NCI-H526 (cell line): ENCODE measurements at regions not wholly inside any gene's neighbourhood (a gene's known extent, or its start where the extent isn't known, plus 50 kb on each side); places are given as distances from the start of the nearest gene placed in this dataset.
"Not testable (repeated sequence)": the region's sequence is repeated elsewhere in the genome, so short reads cannot be mapped to it uniquely, and the experiment has no call there.

ENCODE experiments used
- DNase-seq, 2 experiments: peaks; one replicate each; lab custom pipeline; 2025; lab: John Stamatoyannopoulos, UW

DNA sequence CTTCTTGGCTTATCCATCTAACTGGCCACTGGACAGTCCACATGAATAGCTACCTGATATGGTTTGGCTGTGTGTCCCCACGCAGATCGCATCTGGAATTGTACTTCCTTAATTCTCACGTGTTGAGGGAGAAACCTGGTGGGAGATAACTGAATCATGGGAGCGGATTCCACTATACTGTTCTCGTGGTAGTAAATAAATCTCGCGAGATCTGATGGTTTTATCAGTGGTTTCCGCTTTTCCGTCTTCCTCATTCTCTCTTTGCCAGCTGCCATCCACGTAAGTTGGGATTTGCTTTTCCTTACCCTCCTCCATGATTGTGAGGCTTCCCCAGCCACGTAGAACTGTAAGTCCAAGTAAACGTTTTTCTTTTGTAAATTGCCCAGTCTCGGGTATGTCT lies 1496.4 kb downstream of the KHDRBS2 start:
- not testable (repeated sequence) for DNase-seq

DNA sequence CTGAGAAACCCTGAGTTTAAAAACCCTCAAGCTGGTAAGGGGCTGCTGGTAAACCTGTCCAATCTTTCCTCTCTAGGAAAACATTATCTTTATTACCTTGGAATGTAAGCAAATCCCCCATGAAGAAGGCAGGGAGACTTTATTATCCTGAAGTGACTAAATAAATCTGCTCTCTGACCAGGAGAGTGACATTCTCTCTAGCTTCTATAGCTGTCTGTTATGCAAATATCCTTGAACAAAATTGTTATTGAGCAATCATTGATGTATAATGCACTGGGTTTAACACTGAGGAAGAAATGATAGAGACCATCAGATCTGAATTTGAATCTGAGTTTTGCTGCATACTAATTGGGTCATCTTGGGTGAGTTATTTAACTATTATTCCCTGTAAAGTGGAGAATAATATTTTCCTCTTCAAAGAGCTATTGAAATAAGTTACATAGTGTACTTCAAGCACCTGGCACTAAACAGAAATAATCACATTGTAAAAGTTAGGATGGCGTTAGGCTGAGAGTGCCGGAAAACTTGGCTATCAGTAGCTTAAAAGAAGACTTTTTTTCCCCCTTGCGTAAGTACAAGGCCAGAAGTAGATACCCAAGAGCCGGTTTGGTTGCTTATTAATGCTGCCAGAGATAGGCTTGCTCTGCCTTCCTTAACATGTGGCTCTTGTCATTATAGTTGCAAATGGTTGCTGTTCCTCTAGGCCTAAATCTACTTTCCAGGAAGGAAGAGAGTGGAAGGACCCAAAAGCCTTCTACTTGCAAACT lies 1503.1 kb downstream of the KHDRBS2 start:
- DNase-seq: not testable (repeated sequence)

GRCh38 chr6:60779591-60779990 lies 1506.4 kb downstream of the KHDRBS2 start:
- not testable (repeated sequence) for DNase-seq

- DNase-seq: not testable (repeated sequence)
Observed at GRCh38 chr6:60767791-60768499, 1518.1 kb downstream of the KHDRBS2 start.

DNA sequence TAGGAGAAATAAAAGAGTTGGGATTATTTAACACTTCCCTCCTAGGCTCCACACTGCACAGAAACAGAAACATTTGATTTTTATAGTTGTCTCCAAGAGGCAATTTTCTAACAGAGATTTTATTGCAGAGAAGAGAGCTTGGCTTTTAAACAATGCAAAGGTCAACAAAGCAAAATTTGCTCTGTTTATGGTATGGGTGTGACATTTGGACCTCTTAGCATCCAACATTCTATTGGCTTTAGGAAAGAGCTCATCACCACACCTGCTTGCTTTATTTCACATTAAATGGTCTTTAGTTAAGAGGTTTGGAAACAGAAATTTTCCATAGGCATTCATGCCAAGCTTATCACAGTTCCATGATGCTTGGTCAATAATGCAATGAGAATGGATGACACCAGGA lies 1520.7 kb downstream of the KHDRBS2 start:
- DNase-seq: not testable (repeated sequence)

DNA sequence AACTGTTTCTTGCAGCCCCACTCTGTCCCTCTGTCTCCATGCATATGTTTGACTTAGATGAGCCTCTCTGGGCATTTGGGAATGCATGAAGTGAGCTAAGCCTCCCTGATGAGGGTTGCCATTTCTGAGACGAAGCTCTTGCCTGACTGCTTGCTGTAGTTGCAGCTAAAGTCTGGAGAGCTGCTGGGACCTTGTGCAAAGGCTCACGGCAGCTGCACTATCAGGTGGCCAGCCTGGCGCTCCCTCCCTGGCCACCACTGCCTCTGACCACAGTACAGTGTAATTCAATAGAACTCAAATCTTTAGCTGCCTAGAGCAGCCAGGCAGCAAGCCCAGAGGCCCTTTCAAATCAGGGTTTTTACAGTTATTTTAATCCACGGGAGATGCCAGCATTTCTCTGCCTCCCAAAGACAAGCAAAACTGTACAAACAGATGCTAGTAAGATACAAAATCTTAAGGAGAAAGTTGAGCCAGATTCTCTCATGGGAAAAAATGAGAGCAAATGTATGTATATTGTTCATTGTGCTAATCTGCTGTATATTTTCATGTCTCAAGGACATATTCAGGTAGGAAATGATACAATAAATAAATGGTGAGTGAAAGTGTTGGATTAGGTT lies 1522.5 kb downstream of the KHDRBS2 start:
- DNase-seq: not testable (repeated sequence)

- not testable (repeated sequence) for DNase-seq
Observed at GRCh38 chr6:60760928-60761327, 1525.1 kb downstream of the KHDRBS2 start.

DNA sequence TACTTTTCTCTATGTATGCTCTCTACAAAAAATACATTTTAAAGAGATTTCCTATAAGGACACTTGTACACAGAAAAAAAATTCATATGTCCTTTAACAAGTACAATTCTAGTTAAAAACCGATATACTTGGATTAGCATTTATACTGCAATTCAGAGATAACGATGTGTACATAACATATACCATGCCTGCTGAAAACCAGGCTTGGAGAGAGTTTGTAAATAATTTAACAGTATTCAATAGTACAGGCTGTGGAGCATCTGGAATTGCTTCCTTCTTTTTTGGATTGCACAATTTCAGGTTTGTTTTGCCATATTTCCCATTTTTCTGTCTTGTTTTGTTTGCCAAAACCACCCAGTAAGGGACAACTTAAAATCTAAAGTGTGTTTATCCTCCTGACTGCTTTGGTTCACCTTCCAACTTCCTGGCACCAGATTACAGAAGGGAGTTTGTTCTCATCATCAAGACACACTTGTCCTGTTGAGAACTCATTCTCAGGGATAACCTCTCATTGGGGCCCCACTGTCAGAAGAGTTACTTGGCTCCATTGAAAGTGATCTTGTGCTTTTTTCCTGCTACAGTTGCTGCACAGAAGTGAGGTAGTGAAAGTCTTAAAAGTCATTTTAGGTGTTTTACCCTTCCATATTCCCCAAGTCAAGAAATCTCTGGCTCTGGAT lies 1526.7 kb downstream of the KHDRBS2 start:
- DNase-seq: not testable (repeated sequence)

GRCh38 chr6:60758725-60759124 lies 1527.3 kb downstream of the KHDRBS2 start:
- DNase-seq: not testable (repeated sequence)

DNA sequence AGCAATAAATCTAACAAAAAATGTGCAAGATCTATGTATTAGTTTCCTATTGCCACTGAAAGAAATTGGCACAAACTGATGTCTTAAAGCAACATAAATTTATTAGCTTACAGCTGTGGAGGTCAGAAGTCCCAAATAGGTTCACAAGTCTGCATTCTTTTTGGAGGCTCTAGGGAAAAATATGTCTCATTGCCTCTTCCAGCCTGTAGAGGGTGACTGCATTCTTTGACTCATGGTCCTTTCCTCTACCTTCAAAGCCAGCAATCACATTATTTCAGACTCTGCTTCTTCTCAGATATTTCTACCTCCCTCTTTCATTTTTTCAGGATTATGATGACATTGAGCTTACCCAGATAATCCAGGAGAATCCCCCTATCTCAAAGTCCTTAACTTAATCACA lies 1531.1 kb downstream of the KHDRBS2 start:
- no peak for DNase-seq

DNA sequence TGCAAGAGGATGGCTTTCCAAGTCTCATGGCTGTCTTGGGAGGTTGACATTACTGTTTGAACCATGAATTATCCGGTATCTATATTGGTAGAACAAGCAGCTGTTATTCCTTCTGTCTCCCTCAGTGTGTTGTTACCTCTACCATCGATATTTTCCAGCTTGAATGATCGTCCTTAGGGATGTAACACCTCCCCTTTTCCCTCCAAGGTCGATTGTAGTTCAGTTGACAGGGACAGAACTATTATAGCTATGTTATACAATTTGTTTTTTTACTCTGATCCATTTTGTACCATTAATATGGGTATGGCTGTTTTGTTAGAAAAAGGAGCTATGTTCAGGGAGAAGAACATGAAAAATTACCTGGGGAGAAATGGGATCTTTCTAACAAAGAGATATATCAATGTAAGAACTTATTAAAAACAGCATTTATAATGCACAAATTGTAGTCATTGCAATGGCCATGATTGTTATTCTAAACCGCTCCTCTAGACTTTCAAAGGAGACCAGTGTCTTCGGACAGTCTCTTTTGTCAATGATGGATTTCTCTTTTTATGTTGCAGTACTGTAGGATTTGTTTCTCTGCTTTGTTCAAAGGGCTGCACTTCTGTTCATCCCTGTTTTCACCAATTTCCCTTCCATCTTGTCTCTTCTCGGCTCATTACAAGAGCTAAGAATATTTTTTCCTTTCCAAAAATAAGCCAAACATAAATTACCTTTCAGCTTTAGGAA lies 1535.5 kb downstream of the KHDRBS2 start:
- DNase-seq: not testable (repeated sequence)

GRCh38 chr6:60747765-60748556 lies 1538.1 kb downstream of the KHDRBS2 start:
- not testable (repeated sequence) for DNase-seq

GRCh38 chr6:60737764-60738425 lies 1548.1 kb downstream of the KHDRBS2 start:
- not testable (repeated sequence) for DNase-seq

DNA sequence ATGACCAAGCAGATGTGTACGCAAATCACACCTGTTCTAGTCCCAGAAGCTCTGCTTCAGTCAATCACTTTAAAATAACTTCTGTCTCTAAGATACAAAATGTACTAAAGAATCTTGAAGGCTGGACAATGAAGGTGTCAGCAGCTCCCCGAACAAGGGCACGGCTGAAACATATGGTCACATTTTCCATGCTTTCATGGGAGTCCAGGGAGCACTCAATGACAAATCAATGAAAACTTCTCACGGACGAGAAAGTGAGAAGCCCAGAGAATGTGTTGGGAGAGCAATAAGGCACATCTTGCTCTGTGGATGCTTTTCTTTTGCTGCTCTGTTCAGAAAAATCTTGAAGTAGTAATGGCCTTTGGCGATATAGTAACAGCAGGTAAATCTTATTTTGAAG lies 1548.7 kb downstream of the KHDRBS2 start:
- not testable (repeated sequence) for DNase-seq

DNA sequence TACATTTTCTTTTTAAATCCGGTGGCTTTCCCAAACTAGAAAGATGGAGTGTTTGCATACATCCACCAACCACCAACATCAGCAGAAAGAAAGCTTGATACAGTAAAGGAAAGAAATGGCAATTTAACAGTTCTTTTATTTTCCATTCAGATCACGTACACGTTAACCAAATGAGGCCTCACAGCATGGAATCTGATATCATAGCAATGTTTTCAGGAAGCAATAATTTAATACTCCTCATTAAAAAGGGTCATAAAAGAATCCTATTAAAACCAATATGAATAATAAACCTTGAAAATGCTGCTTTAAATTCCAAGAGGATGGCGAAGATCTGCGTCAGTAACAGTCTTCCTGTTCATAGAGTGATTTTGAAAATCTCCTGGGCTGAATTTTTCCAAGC lies 1562.1 kb downstream of the KHDRBS2 start:
- DNase-seq: not testable (repeated sequence)

GRCh38 chr6:60695232-60695631 lies 1590.8 kb downstream of the KHDRBS2 start:
- no peak for DNase-seq

DNA sequence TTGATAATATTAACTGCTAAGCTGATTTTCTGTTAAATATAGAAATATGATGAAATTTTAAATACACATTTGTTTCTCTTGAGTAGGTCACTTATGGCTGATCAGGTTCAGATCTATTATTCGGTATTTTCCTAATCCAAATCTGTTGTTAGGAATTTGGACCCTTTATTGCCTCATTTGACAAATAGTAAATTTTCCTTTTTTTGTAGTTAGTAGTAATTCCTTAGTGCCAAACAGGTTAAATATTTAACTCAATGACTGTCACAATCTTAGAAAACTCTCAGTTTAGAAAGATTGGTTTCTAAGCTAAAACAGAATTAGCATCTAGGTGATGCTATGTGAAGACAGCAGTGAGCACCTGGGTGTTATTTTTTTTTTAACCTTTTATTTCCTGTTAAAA lies 1598.9 kb downstream of the KHDRBS2 start:
- no peak for DNase-seq

- no peak for DNase-seq
Observed at GRCh38 chr6:60681806-60682205, 1604.2 kb downstream of the KHDRBS2 start.

DNA sequence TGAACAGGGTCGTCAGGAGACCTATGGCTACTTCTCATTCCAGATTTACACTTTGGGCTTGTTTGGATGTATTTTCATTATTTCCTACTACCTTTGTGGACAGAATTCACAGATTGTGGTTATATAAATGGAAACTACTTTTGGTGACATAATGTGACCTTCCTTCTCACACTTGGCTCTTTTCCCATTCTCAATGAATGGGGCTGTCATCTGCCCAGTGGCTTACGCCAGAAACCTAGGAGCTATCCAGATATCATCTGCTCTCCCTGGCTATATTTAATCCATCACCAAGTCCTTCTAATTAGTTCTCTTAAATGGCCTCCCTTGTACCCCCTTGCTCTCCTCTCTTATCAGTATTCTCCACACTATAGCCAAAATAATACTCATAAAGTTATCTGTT lies 1606.8 kb downstream of the KHDRBS2 start:
- no peak for DNase-seq

- no peak for DNase-seq
Observed at GRCh38 chr6:60671369-60671768, 1614.7 kb downstream of the KHDRBS2 start.
